ENCODE measurements at regions not wholly inside any gene's neighbourhood (a gene's known extent, or its start where the extent isn't known, plus 50 kb on each side); places are given as distances from the start of the nearest gene placed in this dataset.
"Not testable (repeated sequence)": the region's sequence is repeated elsewhere in the genome, so short reads cannot be mapped to it uniquely, and the experiment has no call there.

DNA sequence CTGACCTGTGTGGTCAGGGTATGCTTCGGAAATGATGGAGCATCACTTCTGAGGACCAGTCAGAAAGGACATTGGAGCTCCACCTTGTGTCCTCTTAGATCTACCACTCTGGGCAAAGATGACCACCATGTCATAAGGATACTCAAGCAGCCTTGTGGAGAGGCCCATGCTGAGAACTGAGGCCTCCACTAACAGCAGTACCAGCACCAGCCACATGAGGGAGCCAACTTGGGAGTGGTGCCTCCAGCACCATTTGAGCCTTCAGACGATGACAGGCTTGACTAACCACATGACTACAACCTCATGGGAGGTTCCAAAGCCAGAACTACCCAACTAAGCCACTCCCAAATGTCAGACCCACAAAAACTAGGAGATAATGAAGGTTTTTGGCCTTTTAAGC is 116.0 kb downstream of the NPTX2 start:
- TF ChIP-seq, protein P1, sequence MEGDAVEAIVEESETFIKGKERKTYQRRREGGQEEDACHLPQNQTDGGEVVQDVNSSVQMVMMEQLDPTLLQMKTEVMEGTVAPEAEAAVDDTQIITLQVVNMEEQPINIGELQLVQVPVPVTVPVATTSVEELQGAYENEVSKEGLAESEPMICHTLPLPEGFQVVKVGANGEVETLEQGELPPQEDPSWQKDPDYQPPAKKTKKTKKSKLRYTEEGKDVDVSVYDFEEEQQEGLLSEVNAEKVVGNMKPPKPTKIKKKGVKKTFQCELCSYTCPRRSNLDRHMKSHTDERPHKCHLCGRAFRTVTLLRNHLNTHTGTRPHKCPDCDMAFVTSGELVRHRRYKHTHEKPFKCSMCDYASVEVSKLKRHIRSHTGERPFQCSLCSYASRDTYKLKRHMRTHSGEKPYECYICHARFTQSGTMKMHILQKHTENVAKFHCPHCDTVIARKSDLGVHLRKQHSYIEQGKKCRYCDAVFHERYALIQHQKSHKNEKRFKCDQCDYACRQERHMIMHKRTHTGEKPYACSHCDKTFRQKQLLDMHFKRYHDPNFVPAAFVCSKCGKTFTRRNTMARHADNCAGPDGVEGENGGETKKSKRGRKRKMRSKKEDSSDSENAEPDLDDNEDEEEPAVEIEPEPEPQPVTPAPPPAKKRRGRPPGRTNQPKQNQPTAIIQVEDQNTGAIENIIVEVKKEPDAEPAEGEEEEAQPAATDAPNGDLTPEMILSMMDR (conservative IDR thresholded peaks at IDR 0.05; ENCODE audit: low read depth, low read length): peak; percentile 76
- TF ChIP-seq EZH2phosphoT487 (IDR thresholded peaks at IDR 0.05; ENCODE audit: borderline replicate concordance, low read length) (no peak), EZH2 (IDR thresholded peaks at IDR 0.05; ENCODE audit: low read length, unreplicated experiment) (no peak)
- peak; percentile 59 for ATAC-seq
- BruUV-seq (replicated peaks): no TSS peak
- no peak overlapping the region for H3K27ac ChIP-seq (ENCODE audit: low read length)
- H3K9ac ChIP-seq (ENCODE audit: low read length): no peak overlapping the region
- H3K9me2 ChIP-seq (replicated peaks; ENCODE audit: low read length): no peaks in the 10 kb centered on the region
- H3K4me3 ChIP-seq (ENCODE audit: low read length): no peak overlapping the region
- no peaks in the 10 kb centered on the region for H3K79me2 ChIP-seq (ENCODE audit: low read length)
- POLR2A ChIA-PET (ENCODE audit: unreplicated experiment): no interaction called here
- no peak overlapping the region for H2AFZ ChIP-seq (ENCODE audit: low read length)
- no peaks in the 10 kb centered on the region for H3K4me1 ChIP-seq (ENCODE audit: insufficient read depth, low read length)
- H3F3A ChIP-seq (ENCODE audit: low read length, unreplicated experiment): no peaks in the 10 kb centered on the region
- H3K27me3 ChIP-seq (ENCODE audit: low read length): peaks cover 17% of the 10 kb centered on the region
- no peak overlapping the region for H3K4me2 ChIP-seq (ENCODE audit: low read length)
- DNase-seq: peak; percentile 78
- CTCF ChIA-PET: no interaction called here
- H4K20me1 ChIP-seq (ENCODE audit: low read length): no peaks in the 10 kb centered on the region
- H3K36me3 ChIP-seq (ENCODE audit: low read depth, low read length): no peaks in the 10 kb centered on the region
- no peaks in the 10 kb centered on the region for H3K9me3 ChIP-seq (ENCODE audit: low read length)
- intact Hi-C loops (cut with micrococcal nuclease): no loop called here

DNA sequence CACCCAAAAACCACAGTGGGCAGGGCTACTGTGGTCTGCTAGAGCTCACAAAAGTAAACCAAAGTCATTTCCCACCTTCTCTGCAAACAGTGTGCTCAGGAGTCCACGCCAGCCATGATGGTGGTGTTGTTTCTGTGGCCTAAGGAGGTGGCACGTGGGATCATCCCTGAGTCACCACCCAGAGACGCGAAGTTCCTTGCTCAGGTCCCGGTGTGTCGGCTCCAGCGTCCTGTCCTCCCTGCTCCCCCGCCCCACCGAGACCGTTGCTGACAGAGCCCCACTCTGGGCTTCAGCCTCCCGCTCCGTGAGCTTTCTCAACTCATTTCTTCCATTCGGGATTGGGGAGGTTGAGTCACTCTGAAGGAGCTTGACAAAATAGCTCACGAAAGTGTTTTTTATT is 118.7 kb downstream of the NPTX2 start:
- no peak for DNase-seq
- Histone ChIP-seq H3K9me2 (replicated peaks; ENCODE audit: low read length) (no peaks in the 10 kb centered on the region), H3K4me1 (ENCODE audit: insufficient read depth, low read length) (no peaks in the 10 kb centered on the region), H3K27me3 (ENCODE audit: low read length) (no peaks in the 10 kb centered on the region), H4K20me1 (ENCODE audit: low read length) (no peaks in the 10 kb centered on the region), H2AFZ (ENCODE audit: low read length) (no peak overlapping the region), H3K4me3 (ENCODE audit: low read length) (no peak overlapping the region), H3F3A (ENCODE audit: low read length, unreplicated experiment) (no peaks in the 10 kb centered on the region), H3K27ac (ENCODE audit: low read length) (no peak overlapping the region), H3K4me2 (ENCODE audit: low read length) (no peak overlapping the region), H3K9ac (ENCODE audit: low read length) (no peak overlapping the region), H3K36me3 (ENCODE audit: low read depth, low read length) (no peaks in the 10 kb centered on the region), H3K79me2 (ENCODE audit: low read length) (no peaks in the 10 kb centered on the region), H3K9me3 (ENCODE audit: low read length) (no peaks in the 10 kb centered on the region)
- ChIA-PET CTCF (no interaction called here), POLR2A (ENCODE audit: unreplicated experiment) (no interaction called here)
- no TSS peak for BruUV-seq (replicated peaks)
- intact Hi-C loops (cut with micrococcal nuclease): no loop called here
- ATAC-seq: no peak
- no peak for TF ChIP-seq EZH2phosphoT487 (IDR thresholded peaks at IDR 0.05; ENCODE audit: borderline replicate concordance, low read length)
- TF ChIP-seq EZH2 (IDR thresholded peaks at IDR 0.05; ENCODE audit: low read length, unreplicated experiment): no peak
- TF ChIP-seq, protein P1 (conservative IDR thresholded peaks at IDR 0.05; ENCODE audit: low read depth, low read length): no peak

DNA sequence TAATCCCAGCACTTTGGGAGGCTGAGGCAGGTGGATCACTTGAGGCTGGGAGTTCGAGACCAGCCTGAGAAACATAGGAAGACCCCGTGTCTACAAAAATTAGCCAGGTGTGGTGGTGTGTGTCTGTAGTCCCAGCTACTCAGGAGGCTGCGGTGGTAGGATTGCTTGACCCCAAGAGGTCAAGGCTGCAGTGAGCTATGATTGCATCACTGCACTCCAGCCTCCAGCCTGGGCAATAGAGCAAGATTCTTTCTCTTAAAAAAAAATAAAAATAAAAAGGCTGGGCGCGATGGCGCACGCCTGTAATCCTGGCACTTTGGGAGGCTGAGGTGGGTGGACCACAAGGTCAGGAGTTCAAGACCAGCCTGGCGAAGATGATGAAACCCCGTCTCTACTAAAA is 119.4 kb downstream of the NPTX2 start:
- H3K79me2 ChIP-seq (ENCODE audit: low read length); H2AFZ ChIP-seq (ENCODE audit: low read length); H3K27ac ChIP-seq (ENCODE audit: low read length); CTCF ChIA-PET; BruUV-seq (replicated peaks); H3K36me3 ChIP-seq (ENCODE audit: low read depth, low read length); DNase-seq; POLR2A ChIA-PET (ENCODE audit: unreplicated experiment); H3K9ac ChIP-seq (ENCODE audit: low read length); ATAC-seq; H3F3A ChIP-seq (ENCODE audit: low read length, unreplicated experiment); H3K9me2 ChIP-seq (replicated peaks; ENCODE audit: low read length); H3K9me3 ChIP-seq (ENCODE audit: low read length); H3K4me2 ChIP-seq (ENCODE audit: low read length); intact Hi-C loops (cut with micrococcal nuclease); H3K4me1 ChIP-seq (ENCODE audit: insufficient read depth, low read length); H4K20me1 ChIP-seq (ENCODE audit: low read length); H3K27me3 ChIP-seq (ENCODE audit: low read length); H3K4me3 ChIP-seq (ENCODE audit: low read length): not testable (repeated sequence)

Measured in PC-3 (cell line).